Endothelial cell of umbilical vein (primary cell): ENCODE measurements at regions not wholly inside any gene's neighbourhood (a gene's known extent, or its start where the extent isn't known, plus 50 kb on each side); places are given as distances from the start of the nearest gene placed in this dataset.

ENCODE experiments used
- EZH2 ChIP-seq: IDR thresholded peaks from 2 replicates; pipeline ENCODE4 v1.6.1; 2012; ENCODE audit warnings: borderline replicate concordance, low read depth, mild to moderate bottlenecking, moderate library complexity, low read length, inconsistent platforms; ENCODE audit not compliant: severe bottlenecking
- FOS ChIP-seq: IDR thresholded peaks from 2 replicates; pipeline ENCODE4 v1.6.1; 2011; ENCODE audit warnings: mild to moderate bottlenecking, low read length, moderate library complexity, borderline replicate concordance; ENCODE audit not compliant: insufficient read depth
- GATA2 ChIP-seq: IDR thresholded peaks from 2 replicates; pipeline ENCODE4 v1.7.0; 2011; ENCODE audit warnings: low read depth, mild to moderate bottlenecking, moderate library complexity, mixed read lengths, low read length; ENCODE audit not compliant: insufficient read length, insufficient read depth
- JUN ChIP-seq: IDR thresholded peaks from 2 replicates; pipeline ENCODE4 v1.6.1; 2011; ENCODE audit warnings: borderline replicate concordance, low read depth; ENCODE audit not compliant: insufficient read length, insufficient read depth
- MYC ChIP-seq: IDR thresholded peaks from one replicate; pipeline ENCODE4 v1.6.1; 2011; ENCODE audit warnings: mild to moderate bottlenecking, low read depth, low read length
- POLR2A ChIP-seq: IDR thresholded peaks from 2 replicates; pipeline ENCODE4 v1.6.1; 2012; ENCODE audit warnings: low read depth, mild to moderate bottlenecking, control low read depth, low read length
- POLR2AphosphoS5 ChIP-seq: IDR thresholded peaks from 2 replicates; pipeline ENCODE4 v1.6.1; 2012; ENCODE audit warnings: low read depth, mild to moderate bottlenecking, control low read depth, low read length, moderate library complexity; ENCODE audit not compliant: insufficient read depth
- TF ChIP-seq, protein P1 (sequence below), 2 donors: IDR thresholded peaks; 1 replicate in 1 of 2; 2 replicates in 1 of 2; pipeline ENCODE4 v1.5.1; 2011; ENCODE audit warnings: low read length in 2 of 2, mild to moderate bottlenecking in 2 of 2, moderate library complexity in 2 of 2, control low read depth in 1 of 2, inconsistent platforms in 1 of 2, low read depth in 1 of 2; ENCODE audit not compliant: insufficient read depth in 1 of 2; ENCODE audit errors: extremely low read depth in 1 of 2
- TF ChIP-seq, protein P2 (sequence below): IDR thresholded peaks from 2 replicates; pipeline ENCODE4 v1.6.1; 2011; ENCODE audit not compliant: insufficient read depth, insufficient read length

DNA sequence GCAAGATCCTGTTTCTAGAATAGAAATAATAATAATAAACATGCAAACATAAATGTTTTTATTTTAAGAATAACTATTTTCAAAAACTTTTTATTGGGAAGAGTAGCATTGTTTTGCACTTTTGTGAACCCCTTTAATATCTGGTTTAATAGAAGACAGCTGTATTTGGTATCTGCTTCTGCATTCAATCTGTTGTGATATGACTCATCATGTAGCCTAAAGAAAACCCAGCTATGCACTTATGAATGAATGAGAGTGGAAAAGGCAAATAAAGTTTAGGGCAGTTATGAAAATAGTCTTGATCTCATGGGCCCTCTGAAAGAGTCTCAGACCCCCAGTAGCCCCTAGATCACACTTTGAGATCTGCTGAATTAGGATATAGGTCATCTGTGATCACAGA, 100.4 kb upstream of the PPP2R3A start:
- no peak for TF ChIP-seq POLR2A
- TF ChIP-seq MYC, result no peak
- TF ChIP-seq, protein P1, sequence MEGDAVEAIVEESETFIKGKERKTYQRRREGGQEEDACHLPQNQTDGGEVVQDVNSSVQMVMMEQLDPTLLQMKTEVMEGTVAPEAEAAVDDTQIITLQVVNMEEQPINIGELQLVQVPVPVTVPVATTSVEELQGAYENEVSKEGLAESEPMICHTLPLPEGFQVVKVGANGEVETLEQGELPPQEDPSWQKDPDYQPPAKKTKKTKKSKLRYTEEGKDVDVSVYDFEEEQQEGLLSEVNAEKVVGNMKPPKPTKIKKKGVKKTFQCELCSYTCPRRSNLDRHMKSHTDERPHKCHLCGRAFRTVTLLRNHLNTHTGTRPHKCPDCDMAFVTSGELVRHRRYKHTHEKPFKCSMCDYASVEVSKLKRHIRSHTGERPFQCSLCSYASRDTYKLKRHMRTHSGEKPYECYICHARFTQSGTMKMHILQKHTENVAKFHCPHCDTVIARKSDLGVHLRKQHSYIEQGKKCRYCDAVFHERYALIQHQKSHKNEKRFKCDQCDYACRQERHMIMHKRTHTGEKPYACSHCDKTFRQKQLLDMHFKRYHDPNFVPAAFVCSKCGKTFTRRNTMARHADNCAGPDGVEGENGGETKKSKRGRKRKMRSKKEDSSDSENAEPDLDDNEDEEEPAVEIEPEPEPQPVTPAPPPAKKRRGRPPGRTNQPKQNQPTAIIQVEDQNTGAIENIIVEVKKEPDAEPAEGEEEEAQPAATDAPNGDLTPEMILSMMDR (IDR thresholded peaks at IDR 0.05; ENCODE audit: extremely low read depth in 1 of 2, insufficient read depth in 1 of 2, low read depth in 1 of 2, low read length in 2 of 2), result no peak
- TF ChIP-seq GATA2, result no peak
- no peak for TF ChIP-seq EZH2
- TF ChIP-seq JUN, result no peak
- TF ChIP-seq POLR2AphosphoS5, result no peak
- TF ChIP-seq, protein P2, sequence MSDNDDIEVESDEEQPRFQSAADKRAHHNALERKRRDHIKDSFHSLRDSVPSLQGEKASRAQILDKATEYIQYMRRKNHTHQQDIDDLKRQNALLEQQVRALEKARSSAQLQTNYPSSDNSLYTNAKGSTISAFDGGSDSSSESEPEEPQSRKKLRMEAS, result no peak
- no peak for TF ChIP-seq FOS
